Stimulated activated memory B cell treated with anti-CD40 and anti-IgM and Interleukin-4, amounts not matched to agents 10 μg/mL and 1 μg/mL and 100 μg/mL, for 72 hours (primary cell): ENCODE measurements at regions not wholly inside any gene's neighbourhood (a gene's known extent, or its start where the extent isn't known, plus 50 kb on each side); places are given as distances from the start of the nearest gene placed in this dataset.
"Not testable (repeated sequence)": the region's sequence is repeated elsewhere in the genome, so short reads cannot be mapped to it uniquely, and the experiment has no call there.

Experiments used
- ATAC-seq: fragments of 150-1000 bp; cut with Tn5 transposase; 2 replicates; pipeline ENCODE4 v1.10.0; 2021
- H3K27ac Mint-ChIP-seq: one replicate; pipeline ENCODE4 v1.8.0; 2022; ENCODE audit warnings: mild to moderate bottlenecking, mixed read lengths
- H3K27me3 Mint-ChIP-seq: one replicate; pipeline ENCODE4 v1.8.0; 2022; ENCODE audit warnings: mixed read lengths
- H3K36me3 Mint-ChIP-seq: one replicate; pipeline ENCODE4 v1.8.0; 2022; ENCODE audit warnings: mixed read lengths
- H3K4me1 Mint-ChIP-seq: one replicate; pipeline ENCODE4 v1.8.0; 2022; ENCODE audit warnings: mixed read lengths
- H3K4me3 Mint-ChIP-seq: one replicate; pipeline ENCODE4 v1.8.0; 2022; ENCODE audit warnings: mild to moderate bottlenecking, moderate library complexity, mixed read lengths
- H3K9me3 Mint-ChIP-seq: one replicate; pipeline ENCODE4 v1.8.0; 2022; ENCODE audit warnings: mixed read lengths

DNA sequence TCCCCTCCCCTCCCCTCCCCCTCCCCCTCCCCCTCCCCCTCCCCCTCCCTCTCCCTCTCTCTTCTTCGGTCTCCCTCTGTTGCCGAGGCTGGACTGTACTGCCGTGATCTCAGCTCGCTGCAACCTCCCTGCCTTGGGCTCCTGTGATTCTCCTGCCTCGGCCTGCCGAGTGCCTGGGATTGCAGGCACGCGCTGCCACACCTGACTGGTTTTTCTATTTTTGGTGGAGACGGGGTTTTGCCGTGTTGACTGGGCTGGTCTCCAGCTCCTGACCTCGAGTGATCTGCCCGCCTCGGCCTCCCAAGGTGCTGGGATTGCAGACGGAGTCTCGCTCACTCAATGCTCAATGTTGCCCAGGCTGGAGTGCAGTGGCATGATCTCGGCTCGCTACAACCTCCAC, 78.8 kb upstream of the ARMCX2 start:
- H3K36me3 Mint-ChIP-seq, ATAC-seq, H3K4me3 Mint-ChIP-seq, H3K9me3 Mint-ChIP-seq, H3K27me3 Mint-ChIP-seq, H3K27ac Mint-ChIP-seq, H3K4me1 Mint-ChIP-seq: not testable (repeated sequence)

DNA sequence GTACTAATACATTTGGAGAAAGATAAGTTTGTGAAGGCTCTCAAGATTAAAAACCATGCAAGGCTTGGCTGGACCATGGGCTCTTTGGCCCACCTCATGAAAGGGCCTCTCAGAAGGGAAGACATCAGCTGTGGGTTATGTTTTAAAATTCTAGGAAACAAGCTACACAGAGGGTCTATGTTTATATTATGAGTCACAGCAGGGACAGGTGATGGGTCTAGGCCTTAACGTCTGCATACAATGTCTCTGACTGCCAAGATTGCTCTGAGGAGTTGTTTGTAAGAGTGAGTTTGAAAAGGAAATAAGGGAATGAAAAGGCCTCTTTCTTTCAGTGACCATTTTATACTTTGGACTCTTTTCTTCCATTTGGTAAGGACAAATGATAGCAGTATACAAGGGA, 77.0 kb upstream of the ARMCX2 start:
- Mint-ChIP-seq H3K9me3 (no peaks in the 10 kb centered on the region), H3K36me3 (no peaks in the 10 kb centered on the region), H3K27me3 (no peaks in the 10 kb centered on the region), H3K4me1 (no peaks in the 10 kb centered on the region), H3K4me3 (no peak overlapping the region), H3K27ac (no peak overlapping the region)
- no peak for ATAC-seq

DNA sequence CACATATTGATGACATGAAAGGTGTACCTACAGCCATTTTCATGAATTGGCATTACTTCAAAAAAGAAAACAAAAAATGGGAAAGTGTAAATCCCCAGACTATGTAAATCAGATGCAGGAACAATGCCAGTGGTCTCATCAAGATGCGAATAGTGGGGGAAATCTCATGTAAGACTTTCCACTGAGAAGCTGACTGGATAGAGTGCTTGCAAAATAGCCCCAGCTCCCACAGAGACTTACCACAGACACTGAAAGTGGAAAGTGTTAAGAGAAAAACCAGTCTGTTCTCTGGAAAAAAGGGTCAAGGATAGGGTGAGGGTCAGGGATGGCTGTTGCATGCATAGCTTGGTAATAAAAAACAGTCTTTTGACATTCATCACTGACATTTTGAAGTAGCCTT, 73.2 kb upstream of the ARMCX2 start:
- H3K27ac Mint-ChIP-seq, result no peak overlapping the region
- peaks cover 3% of the 10 kb centered on the region for H3K27me3 Mint-ChIP-seq
- no peaks in the 10 kb centered on the region for H3K9me3 Mint-ChIP-seq
- no peaks in the 10 kb centered on the region for H3K4me1 Mint-ChIP-seq
- no peaks in the 10 kb centered on the region for H3K36me3 Mint-ChIP-seq
- no peak overlapping the region for H3K4me3 Mint-ChIP-seq
- no peak for ATAC-seq

DNA sequence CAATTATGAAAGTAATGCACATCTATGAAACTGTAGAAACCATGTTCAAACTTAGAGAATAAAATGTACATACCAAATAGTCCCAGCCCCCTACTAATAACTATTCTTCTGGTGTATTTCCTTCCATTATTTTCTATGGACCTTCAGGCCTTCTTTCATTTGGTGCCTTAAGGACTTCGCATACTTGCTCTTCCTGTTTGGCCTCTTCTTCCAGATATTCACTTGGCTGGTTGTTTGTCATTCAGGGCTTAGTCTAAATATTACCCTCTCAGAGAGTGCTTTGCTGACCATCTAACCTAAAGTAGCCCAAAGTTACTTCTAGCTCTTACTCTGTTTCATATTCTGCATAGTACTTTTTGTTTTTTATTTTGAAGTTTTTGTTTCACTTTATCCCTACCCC, 70.3 kb upstream of the ARMCX2 start:
- no peak overlapping the region for H3K4me3 Mint-ChIP-seq
- H3K4me1 Mint-ChIP-seq, result no peaks in the 10 kb centered on the region
- H3K27ac Mint-ChIP-seq, result no peak overlapping the region
- H3K9me3 Mint-ChIP-seq, result no peaks in the 10 kb centered on the region
- H3K27me3 Mint-ChIP-seq, result peaks cover 13% of the 10 kb centered on the region
- H3K36me3 Mint-ChIP-seq, result no peaks in the 10 kb centered on the region
- no peak for ATAC-seq
